DND-41 (cell line): ENCODE measurements at regions not wholly inside any gene's neighbourhood (a gene's known extent, or its start where the extent isn't known, plus 50 kb on each side); places are given as distances from the start of the nearest gene placed in this dataset.

Experiments used
- ATAC-seq: fragments of 200-7000 bp; cut with Tn5 transposase; 3 replicates; pipeline ENCODE4 v1.9.1; 2021; ENCODE audit warnings: low read depth; ENCODE audit not compliant: insufficient read depth
- DNase-seq: peaks from one replicate; pipeline ENCODE4 v3.0.0-alpha.2; 2020
- H2AFZ ChIP-seq: 2 replicates; pipeline ENCODE4 v1.6.0; 2012; ENCODE audit warnings: low read depth, low read length
- H3K27ac ChIP-seq: 2 replicates; pipeline ENCODE4 v1.5.1; 2012; ENCODE audit warnings: low read length, inconsistent platforms
- H3K27me3 ChIP-seq: fragments of 200-600 bp; sonication (generic); 2 replicates; pipeline ENCODE4 v1.6.0; 2012; ENCODE audit warnings: low read length, mild to moderate bottlenecking, inconsistent platforms; ENCODE audit not compliant: insufficient read depth, poor library complexity
- H3K36me3 ChIP-seq: 2 replicates; pipeline ENCODE4 v1.5.1; 2012; ENCODE audit warnings: low read length, inconsistent platforms; ENCODE audit not compliant: insufficient read depth
- H3K4me1 ChIP-seq: 2 replicates; pipeline ENCODE4 v1.5.1; 2012; ENCODE audit warnings: mild to moderate bottlenecking, low read length; ENCODE audit not compliant: insufficient read depth
- H3K4me2 ChIP-seq: 2 replicates; pipeline ENCODE4 v1.6.0; 2012; ENCODE audit warnings: mild to moderate bottlenecking, moderate library complexity, low read length, inconsistent platforms; ENCODE audit not compliant: insufficient read depth
- H3K4me3 ChIP-seq, 2 experiments: fragments of 200-600 bp in 1 of 2; shearing (Covaris generic) in 1 of 2; 2 replicates each; pipeline ENCODE4 v1.5.1; 2012 to 2016; ENCODE audit warnings: inconsistent platforms in 2 of 2, low read length in 2 of 2, mild to moderate bottlenecking in 2 of 2, low read depth in 1 of 2, moderate library complexity in 1 of 2
- H3K79me2 ChIP-seq: 2 replicates; pipeline ENCODE4 v1.6.0; 2012; ENCODE audit warnings: low read length, inconsistent platforms; ENCODE audit not compliant: insufficient read depth
- H3K9ac ChIP-seq: 2 replicates; pipeline ENCODE4 v1.6.0; 2012; ENCODE audit warnings: low read depth, mild to moderate bottlenecking, inconsistent platforms, low read length, moderate library complexity
- H3K9me3 ChIP-seq: 2 replicates; pipeline ENCODE4 v1.5.1; 2012; ENCODE audit warnings: low read length, moderate library complexity, mild to moderate bottlenecking, inconsistent platforms; ENCODE audit not compliant: insufficient read depth, severe bottlenecking
- H4K20me1 ChIP-seq: 2 replicates; pipeline ENCODE4 v1.6.0; 2012; ENCODE audit warnings: low read length; ENCODE audit not compliant: insufficient read depth
- CTCF ChIP-seq: IDR thresholded peaks from 2 replicates; pipeline ENCODE4 v1.5.1; 2012; ENCODE audit warnings: borderline replicate concordance, low read length, moderate library complexity, mild to moderate bottlenecking; ENCODE audit not compliant: poor library complexity, severe bottlenecking; ENCODE audit errors: extremely low read depth
- EZH2 ChIP-seq: IDR thresholded peaks from 3 replicates; pipeline ENCODE4 v1.6.1; 2012; ENCODE audit warnings: borderline replicate concordance, low read depth, mild to moderate bottlenecking, moderate library complexity, low read length, inconsistent platforms; ENCODE audit not compliant: severe bottlenecking

GRCh38 chr6:126792340-126793085 lies 326.0 kb upstream of the RSPO3 start:
- H3K9me3 ChIP-seq = no peaks in the 10 kb centered on the region
- H4K20me1 ChIP-seq = no peaks in the 10 kb centered on the region
- H3K27ac ChIP-seq = no peak overlapping the region
- ATAC-seq (no peak), DNase-seq (no peak)
- no peaks in the 10 kb centered on the region for H3K27me3 ChIP-seq
- H2AFZ ChIP-seq = no peak overlapping the region
- no peak for TF ChIP-seq EZH2
- TF ChIP-seq CTCF = no peak
- no peaks in the 10 kb centered on the region for H3K4me1 ChIP-seq
- no peaks in the 10 kb centered on the region for H3K79me2 ChIP-seq
- no peaks in the 10 kb centered on the region for H3K36me3 ChIP-seq
- H3K4me2 ChIP-seq = no peak overlapping the region
- H3K4me3 ChIP-seq = no peak overlapping the region
- no peak overlapping the region for H3K9ac ChIP-seq

GRCh38 chr6:126795161-126795560 lies 323.3 kb upstream of the RSPO3 start:
- H3K27ac ChIP-seq = no peak overlapping the region
- no peaks in the 10 kb centered on the region for H3K4me1 ChIP-seq
- H3K9me3 ChIP-seq = no peaks in the 10 kb centered on the region
- H3K79me2 ChIP-seq = no peaks in the 10 kb centered on the region
- H3K36me3 ChIP-seq = no peaks in the 10 kb centered on the region
- H2AFZ ChIP-seq = no peak overlapping the region
- no peaks in the 10 kb centered on the region for H3K27me3 ChIP-seq
- no peak overlapping the region for H3K4me3 ChIP-seq
- no peaks in the 10 kb centered on the region for H4K20me1 ChIP-seq
- no peak overlapping the region for H3K4me2 ChIP-seq
- no peak for DNase-seq
- no peak overlapping the region for H3K9ac ChIP-seq
- ATAC-seq = no peak
- no peak for TF ChIP-seq CTCF
- no peak for TF ChIP-seq EZH2

GRCh38 chr6:126797981-126798380 lies 320.5 kb upstream of the RSPO3 start:
- no peak overlapping the region for H2AFZ ChIP-seq
- DNase-seq = no peak
- ATAC-seq = no peak
- H3K27ac ChIP-seq = no peak overlapping the region
- no peak overlapping the region for H3K9ac ChIP-seq
- no peaks in the 10 kb centered on the region for H3K36me3 ChIP-seq
- no peaks in the 10 kb centered on the region for H3K9me3 ChIP-seq
- H4K20me1 ChIP-seq = no peaks in the 10 kb centered on the region
- H3K4me3 ChIP-seq = no peak overlapping the region
- no peak overlapping the region for H3K4me2 ChIP-seq
- H3K4me1 ChIP-seq = no peaks in the 10 kb centered on the region
- H3K79me2 ChIP-seq = no peaks in the 10 kb centered on the region
- no peaks in the 10 kb centered on the region for H3K27me3 ChIP-seq
- TF ChIP-seq EZH2 (no peak), CTCF (no peak)
